CD1c-positive myeloid dendritic cell (primary cell): ENCODE measurements at regions not wholly inside any gene's neighbourhood (a gene's known extent, or its start where the extent isn't known, plus 50 kb on each side); places are given as distances from the start of the nearest gene placed in this dataset.
"Not testable (repeated sequence)": the region's sequence is repeated elsewhere in the genome, so short reads cannot be mapped to it uniquely, and the experiment has no call there.

Experiments used
- DNase-seq: peaks from one replicate; pipeline ENCODE4 v3.0.0-alpha.2; 2016; ENCODE audit errors: extremely low spot score

DNA sequence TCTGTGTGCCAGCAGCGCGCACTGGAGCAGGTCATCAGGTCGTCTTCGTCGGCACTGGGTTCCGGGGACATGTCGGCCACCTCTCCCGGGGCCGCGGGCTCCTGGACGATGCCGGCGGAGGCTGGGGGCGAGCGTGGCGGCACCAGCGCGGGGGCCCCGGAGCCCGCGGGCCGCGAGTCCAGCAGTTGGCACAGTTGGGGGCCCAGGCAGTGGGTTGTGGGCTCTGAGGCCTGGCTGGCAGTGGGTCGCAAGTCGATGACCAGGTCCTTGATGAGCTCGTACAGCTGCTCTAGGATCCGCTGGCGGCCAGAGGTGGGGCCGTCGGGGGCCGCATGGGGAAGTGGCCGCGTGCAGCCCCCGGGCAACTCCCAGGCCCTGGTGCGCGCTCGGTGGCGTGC, 300.5 kb downstream of the CCDC74A start:
- no peak for DNase-seq

DNA sequence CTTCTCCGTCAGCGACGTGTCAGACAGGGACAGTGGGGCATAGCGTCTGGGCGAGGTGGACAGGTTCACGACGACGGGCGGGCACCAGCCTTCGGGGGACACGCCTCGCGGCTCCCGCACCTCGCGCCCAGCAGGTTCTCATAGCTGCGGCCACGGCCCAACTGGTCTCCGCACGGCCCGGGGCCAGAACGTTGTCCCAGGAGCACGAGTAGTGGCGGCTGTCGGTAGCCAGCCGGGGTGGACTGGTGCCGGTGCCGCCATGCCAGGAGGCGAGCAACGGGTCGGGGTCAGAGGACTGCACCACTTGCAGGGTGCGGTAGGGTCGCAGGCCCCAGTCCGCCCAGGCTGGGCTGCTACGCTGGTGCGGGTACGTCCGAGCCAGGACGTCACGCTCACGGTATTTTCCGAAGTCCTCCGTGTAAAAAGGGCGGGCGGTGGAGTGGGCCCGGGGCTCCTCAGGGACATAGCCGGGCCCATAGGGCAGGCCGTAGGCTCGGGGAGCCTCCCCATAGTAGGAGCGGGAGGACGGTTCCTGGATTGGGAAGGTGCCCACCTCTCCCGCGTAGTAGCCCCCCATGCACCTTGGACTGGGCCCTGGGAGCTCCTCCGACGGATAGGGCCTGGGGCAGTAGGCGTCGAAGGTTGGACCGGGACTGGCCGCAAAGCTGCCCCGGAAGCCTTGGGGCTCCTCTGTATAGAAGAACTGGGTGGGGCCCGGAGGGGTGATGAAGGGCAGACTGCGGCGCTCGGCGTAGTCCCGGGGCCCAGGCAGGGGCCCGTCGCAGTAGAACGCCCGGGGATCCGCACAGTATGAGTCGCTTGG, 301.2 kb downstream of the CCDC74A start:
- not testable (repeated sequence) for DNase-seq

DNA sequence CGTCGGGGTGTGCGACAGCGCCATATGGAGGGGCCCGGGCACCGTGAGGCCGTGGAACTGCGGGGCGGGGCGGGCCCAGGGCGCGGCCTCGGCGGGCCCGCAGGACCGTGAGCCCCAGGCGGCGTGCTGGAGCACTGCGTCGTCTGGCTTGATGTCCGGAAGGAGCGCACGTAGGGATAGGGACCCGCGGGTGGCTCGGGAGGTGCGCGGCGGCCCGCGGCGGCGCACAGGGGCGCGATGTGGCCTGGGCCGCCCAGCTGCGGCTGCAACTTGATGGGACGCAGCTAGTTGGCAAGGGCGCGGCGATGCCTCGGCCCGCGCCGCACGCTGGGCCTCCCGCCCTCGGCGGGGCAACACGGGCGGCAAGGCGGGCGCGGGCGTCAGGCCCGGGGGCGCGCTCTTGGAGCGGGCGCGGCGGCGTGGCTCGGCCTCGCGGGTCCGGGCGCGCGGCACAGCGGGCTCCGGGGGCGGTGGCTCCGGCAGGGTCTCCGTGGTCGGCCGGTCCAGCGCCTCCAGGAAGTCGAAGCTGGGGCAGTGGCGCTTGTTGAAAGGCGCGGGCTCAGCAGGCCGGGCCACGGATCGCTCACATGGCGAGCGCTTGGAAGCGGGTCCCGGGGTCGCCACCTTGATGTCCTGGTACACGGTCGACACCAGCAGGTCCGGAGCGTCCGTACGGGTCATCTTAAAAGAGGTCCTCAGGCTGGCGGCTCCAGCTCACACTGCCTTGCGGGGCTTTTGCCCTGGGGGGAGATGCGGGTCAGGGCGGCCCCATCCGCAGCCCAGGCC, 302.0 kb downstream of the CCDC74A start:
- not testable (repeated sequence) for DNase-seq

DNA sequence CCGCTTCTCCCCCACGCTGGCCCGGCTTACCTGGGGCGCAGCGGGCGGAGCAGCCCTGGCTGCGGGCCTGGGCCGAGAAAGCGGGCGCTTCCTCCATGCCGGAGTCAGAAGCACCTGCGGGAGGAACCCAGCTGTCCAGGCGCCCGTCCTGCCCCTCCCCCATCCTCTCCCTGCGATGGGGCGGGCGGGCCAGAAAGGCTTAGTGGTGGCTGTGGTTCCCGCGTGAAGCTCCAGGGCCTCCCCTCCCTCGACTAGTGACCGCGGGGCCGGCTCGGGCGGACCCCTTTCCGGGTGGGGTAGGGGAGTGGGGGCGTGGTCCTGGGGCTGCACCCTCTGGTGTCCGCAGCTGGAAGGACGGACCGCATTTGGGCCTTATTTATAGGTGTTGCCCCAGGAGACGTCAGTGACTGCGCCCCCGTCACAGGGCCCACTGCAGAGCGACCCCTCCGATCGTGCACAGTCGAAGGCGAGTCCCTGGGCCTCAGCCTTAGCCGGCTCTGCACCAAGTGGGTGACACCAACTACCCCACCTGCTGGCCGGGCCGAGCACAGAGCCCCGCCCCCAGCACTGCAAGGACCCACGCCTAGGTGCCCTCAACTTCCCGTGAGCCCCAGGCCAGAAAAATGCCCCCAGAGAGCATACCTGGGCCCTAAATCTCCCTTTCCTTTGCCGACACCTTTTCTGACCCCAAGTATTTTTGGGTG, 302.7 kb downstream of the CCDC74A start:
- DNase-seq: not testable (repeated sequence)

DNA sequence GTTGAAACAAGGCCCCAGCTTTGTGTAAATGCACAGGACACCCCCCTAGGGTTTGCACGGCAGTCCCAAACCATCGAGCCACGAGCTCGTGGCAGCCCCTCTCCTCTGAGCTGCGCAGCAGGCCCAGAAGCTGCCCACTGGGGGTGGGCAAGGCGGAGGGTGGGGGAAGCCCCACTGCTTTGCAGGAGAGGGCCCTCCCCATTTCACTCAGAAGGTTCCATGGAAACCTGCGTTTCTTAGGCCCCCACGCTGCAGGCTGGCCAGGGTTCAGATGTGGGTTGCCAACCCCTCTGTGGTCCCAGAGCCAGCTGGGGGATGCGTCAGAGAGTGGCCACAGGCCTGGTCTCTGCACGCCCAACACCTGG, 303.2 kb downstream of the CCDC74A start:
- not testable (repeated sequence) for DNase-seq

DNA sequence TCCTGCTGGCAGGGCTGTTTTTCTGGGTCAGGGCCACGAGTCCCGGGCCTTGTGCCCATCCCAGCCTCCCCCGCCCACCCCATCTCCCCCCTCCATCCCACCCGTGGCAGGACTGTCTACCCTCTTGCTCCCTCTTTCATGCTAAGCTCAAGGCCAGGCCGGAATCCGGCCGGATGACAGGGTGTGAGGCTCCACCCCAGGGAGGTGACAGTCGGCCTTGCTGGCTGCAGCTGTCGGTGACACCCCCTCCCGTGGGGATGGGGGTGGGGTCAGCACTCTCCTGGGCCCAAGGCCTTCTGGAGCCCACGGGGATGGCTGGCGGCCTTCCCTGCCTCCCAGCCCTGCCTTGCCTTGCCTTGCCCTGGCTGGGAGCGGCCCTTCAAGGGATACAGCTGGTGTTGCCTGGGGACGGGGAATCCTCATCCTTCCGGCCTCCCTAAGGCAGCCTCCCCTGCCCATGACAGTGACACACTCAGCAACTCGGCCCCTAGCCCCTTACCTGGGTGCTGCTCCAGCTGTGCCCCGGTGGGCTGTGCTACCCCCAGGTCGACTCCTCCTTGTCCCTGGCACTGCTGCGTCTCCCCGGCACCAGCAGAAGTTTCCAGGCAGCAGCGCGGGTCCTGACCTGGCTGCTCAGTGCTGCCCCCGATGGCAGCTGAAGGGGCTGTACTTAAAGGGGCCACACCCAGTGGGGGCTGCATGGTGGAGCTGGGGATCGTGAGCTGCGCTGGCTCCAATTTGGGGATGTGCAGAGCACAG, 303.9 kb downstream of the CCDC74A start:
- not testable (repeated sequence) for DNase-seq

DNA sequence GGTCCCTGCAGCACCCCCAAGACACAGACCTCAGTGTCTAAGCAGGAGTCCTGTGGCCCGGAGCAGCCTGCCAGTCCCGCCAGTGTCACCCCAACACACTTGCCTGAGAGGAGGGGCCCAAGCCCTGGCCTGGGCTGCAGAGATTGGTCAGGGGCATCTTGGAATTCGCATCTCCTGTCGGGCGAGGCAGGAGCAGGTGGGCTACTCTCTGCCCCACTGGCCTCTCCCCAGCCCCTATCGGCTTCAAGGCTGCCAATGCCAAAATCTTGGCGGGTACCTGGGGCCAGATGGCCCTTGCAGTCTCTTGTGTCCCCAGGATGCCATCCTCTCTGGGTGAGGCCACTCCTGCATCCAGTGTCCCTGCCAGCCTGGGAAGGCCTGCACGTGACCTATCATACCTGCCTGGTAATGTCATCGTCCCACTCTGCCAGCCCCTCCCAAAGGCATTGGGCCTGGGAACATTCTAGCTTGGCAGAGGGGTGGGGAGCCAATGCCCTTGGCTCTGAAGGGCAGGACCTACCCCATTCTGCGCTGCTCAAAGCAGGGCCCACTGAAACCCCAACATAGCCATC, 304.6 kb downstream of the CCDC74A start:
- DNase-seq: not testable (repeated sequence)

DNA sequence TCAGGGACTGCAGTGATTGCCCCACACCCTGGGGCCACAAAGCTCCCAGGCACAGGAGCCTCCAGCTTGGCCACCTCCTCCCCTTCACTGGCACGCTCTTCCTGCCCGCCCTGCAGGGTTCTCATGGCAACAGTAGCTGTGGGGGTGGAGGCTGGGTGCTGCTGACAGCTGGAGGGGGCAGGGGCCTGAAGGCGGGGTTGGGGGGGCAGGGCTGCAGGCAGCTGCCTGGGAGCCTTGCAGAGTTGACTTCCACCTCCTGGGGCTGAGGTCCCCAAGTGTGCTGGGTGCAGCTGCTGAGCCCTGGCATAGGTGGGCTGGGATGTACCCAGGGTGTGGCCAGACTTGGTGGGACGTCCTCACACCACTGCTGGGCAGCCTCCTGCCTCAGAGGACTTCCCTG, 305.2 kb downstream of the CCDC74A start:
- DNase-seq: not testable (repeated sequence)

DNA sequence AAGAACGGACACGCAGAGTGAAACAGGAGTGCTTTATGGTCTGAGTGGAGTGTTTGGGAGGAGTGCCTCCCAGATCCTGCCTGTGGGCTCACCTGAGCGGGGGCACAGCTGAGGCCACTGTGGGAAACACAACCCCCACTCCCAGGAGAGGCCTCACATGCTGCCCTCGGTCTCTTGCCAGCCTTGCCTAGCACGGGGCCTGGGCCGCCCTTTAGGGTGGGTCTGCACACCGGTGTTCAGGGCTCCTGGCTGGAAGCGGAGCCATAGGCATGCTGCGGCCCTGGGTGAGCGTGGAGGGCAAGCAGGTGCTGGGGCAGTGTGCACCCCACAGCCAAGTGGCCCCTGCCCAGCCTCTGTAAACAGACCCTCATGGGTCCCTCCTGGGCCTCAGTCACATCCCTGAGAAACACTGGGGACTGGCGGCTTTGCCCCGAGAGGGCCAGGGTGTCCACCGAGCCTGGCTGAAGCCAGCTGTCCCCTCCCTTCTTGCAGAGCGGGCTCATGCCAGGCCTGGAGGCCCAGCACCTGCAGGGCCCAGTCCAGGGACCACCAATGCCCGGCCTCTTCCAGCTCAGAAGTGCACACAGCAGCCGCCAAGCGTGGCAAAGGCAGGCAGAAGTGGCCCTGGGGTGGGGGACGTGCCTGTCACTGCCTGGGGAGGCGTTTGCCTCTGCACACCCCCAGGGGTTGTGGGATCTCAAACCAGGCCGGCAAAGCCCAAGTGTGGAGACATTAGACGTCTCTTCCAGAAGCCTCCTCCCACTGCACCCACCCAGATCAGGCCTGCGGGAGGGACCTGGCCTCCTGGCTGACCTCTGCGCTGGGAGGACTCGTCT, 305.9 kb downstream of the CCDC74A start:
- DNase-seq: not testable (repeated sequence)

DNA sequence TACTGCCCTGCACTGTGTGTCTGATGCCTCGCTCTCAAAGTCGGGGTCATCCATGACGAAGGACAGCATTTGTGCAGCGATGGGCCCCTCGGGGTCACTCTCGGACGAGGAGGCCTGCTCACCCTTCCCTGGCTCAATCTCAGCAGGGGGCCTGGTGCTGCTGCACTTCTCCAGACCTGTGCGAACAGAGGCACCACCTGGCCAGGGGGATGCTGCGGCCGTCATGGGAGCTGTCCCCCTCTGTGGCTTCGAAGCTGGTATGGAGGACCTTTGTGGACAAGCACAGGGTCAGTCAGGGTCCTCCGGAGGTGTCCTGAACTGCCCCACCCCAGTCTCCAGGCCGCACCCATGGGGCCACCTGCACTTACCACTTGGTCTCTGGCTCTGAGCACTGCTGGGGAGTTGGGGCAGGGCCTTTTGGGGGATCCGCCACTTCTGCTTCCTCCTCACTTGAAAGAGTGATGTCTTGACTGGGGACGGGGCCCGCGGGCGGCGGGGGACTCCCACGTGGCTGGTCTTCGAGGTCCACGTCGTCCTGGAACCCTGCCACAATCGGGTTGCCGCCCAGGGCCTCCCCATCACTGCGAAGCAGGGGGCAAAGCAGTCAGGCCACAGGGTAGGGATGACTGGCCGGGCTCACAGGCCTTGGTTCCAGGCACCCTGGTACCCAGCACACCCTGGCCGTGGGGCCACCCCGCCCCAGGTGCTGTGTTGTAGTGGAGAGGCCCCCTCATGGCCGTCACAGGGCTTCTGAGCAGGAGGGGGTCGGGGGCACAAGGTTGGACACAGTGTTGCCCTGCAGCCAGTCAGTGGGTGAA, 306.7 kb downstream of the CCDC74A start:
- not testable (repeated sequence) for DNase-seq

DNA sequence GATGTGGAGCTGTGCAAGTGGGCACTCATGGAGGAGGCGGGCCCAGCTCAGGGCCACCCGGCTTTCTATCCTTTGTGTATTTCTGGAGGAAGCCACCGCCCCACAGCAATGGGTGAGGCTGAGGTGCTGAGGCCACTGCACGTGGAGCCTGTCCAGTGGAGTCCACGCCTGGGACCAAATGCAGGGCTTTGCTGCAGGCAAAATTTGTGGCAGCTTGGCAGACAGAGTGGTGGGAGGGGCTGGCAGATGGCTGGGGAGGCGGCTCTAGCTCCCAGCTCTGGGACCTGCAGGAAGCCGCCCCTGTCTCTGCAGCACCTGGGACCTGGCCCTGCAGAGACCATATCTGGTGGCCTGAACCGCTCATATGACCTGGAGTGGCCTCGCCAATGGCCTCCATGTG, 307.3 kb downstream of the CCDC74A start:
- not testable (repeated sequence) for DNase-seq

DNA sequence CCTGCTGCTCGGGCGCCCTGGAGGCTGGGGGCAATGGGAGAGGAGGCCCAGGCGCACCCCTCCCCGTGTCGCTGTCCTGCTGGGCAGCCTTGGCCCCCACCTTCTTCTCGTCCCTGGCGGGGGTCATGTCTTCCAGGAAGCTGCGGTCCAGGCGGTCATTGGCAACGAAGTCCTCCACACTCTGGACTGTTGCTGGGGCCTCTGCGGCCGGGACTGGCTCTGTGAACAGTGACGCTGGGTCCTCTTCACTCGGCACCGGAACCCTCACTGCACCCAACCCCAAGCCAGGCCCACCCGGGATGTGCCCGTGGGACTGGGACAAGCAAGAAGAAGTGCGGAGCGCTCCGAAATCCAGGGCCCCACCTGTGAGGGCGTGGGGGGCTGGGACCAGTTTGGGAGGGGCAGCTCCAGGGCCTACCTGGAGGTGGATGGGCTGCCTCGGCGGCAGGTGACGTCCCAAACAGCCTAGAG, 308.0 kb downstream of the CCDC74A start:
- DNase-seq: no peak

DNA sequence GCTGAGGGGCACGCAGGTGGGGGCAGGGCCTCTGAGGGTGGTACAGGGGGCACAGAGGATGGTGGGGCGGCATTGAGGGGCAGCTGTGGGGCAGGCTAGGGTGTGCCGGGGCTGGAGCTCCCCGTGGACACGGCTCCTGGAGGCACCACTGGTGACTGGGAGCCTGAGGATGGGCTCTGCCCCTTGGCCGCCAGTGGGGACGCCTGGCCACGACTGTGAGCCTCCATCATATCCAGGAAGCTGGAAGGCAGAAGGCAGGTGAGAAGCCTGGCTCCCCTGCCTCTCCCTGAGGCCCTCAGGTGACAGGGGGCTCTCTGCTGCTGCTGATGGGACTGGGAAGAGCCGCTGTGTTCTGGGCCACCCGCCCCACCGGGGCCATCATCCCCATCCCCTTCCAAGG, 308.4 kb downstream of the CCDC74A start:
- DNase-seq: not testable (repeated sequence)

DNA sequence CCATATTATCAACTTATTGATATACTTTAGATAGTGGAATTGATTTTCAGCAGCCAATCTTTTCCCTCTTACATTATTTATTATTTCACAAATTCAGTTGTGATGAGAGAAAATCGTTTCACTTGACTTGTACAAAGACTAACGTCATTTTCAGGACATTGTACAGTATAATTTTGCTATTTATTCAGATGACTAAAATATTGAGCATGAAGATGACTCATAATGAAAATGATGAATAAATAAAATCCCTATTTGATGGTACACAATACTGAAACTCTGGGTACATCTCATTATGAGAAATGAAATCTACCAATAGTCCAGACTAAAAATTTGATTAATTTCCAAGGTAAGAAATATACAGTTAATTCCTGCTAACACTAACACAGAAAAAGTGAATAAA, 316.4 kb downstream of the CCDC74A start:
- not testable (repeated sequence) for DNase-seq

DNA sequence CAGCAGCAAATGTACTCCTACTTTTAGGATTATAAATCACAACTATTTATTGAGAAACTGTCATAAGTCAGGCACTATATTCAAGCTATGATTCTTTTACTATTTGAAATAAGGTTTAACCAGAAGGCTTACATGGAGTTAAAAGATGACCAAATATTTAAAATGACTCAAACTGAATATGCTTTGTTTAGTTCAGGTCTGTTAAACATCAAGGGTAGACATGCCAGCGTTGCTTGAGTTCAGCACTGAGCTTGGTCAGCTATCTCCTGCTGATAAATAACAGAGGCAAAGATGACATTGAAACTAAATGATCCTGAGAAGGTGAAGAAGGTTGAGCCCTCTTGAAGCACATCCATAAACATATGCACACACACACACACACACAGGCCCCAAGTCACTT, 305.6 kb downstream of the ANKRD30BL start:
- not testable (repeated sequence) for DNase-seq

DNA sequence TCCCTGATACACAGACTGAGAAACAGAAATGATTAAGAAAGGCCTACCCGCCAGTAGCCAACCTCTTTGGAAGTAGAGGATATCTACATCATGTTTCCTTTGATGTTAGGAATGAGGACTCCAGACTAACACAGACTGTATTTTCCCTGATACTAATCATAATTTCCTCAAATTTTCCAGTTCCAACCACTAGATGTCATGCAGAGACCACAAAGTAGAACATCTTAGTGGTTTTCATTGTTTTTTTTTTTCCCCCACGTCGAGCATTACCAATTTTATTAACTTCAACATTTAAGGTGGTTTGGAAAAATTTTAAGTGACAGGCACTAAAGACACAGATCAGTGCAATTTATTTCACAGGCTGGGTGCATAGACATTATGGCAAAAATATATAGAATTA, 303.6 kb downstream of the ANKRD30BL start:
- not testable (repeated sequence) for DNase-seq
